T-helper 2 cell treated with Interferon-gamma antibody and Interleukin-4, amounts not matched to agents 5 μg/mL and 100 μg/mL, for 36 hours (primary cell): ENCODE measurements at regions not wholly inside any gene's neighbourhood (a gene's known extent, or its start where the extent isn't known, plus 50 kb on each side); places are given as distances from the start of the nearest gene placed in this dataset.

ENCODE experiments used
- DNase-seq: peaks from one replicate; pipeline ENCODE4 v3.0.0; 2021; ENCODE audit warnings: low spot score
- H3K27ac Mint-ChIP-seq: one replicate; pipeline ENCODE4 v1.8.0; 2021; ENCODE audit warnings: mild to moderate bottlenecking, mixed read lengths
- H3K27me3 Mint-ChIP-seq: one replicate; pipeline ENCODE4 v1.8.0; 2021; ENCODE audit warnings: low read depth, mixed read lengths
- H3K36me3 Mint-ChIP-seq: one replicate; pipeline ENCODE4 v1.8.0; 2021; ENCODE audit warnings: low read depth, mixed read lengths
- H3K4me1 Mint-ChIP-seq: one replicate; pipeline ENCODE4 v1.8.0; 2021; ENCODE audit warnings: low read depth, mixed read lengths
- H3K4me3 Mint-ChIP-seq: one replicate; pipeline ENCODE4 v1.8.0; 2022; ENCODE audit warnings: mild to moderate bottlenecking, moderate library complexity, mixed read lengths
- H3K9me3 Mint-ChIP-seq: one replicate; pipeline ENCODE4 v1.8.0; 2021; ENCODE audit warnings: mixed read lengths

DNA sequence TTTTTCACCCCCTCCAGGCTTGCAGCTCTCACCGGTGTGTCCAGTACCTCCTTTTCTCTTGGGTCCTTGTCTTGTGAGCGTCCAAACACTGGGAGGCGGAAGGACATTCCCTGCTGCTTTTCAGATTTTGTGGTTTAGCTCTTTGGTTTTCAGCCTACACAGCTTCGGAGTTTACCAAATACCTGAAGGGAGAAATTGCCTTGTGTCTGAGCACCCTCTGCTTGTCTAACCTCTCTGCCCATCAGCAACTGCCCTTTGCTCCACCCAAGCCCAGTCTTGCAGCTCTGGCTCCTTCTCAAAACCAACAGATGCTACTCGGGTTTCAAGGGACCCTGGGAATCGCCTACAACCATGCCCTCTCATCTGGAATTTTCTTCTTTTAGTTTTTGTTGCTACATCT lies 519.1 kb upstream of the IGFBP3 start:
- no peak overlapping the region for H3K4me3 Mint-ChIP-seq
- H3K36me3 Mint-ChIP-seq, result no peaks in the 10 kb centered on the region
- H3K4me1 Mint-ChIP-seq, result no peaks in the 10 kb centered on the region
- DNase-seq, result no peak
- H3K27me3 Mint-ChIP-seq, result no peaks in the 10 kb centered on the region
- no peak overlapping the region for H3K27ac Mint-ChIP-seq
- H3K9me3 Mint-ChIP-seq, result peaks cover 35% of the 10 kb centered on the region

DNA sequence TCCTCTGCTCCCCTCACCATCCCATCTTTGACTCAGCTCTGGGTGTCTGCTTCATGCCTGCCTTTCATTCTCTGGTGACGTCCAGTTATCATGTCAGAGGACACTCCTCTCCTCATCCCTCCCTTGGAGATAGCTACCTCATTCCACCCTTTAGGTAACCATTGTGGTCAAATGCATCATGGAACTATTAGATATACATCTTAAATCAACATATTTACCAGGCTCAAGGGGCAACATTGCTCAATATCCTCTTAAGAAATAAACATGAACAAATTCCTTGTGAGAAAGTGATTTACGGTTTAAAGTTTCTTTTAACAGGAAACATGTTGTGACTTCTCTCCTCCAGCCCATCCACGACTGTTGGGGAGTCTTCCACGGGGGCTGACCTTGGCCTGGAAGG lies 511.6 kb upstream of the IGFBP3 start:
- no peak for DNase-seq
- Mint-ChIP-seq H3K9me3 (peaks cover 21% of the 10 kb centered on the region), H3K4me1 (no peaks in the 10 kb centered on the region), H3K4me3 (no peak overlapping the region), H3K36me3 (no peaks in the 10 kb centered on the region), H3K27ac (no peak overlapping the region), H3K27me3 (no peaks in the 10 kb centered on the region)

DNA sequence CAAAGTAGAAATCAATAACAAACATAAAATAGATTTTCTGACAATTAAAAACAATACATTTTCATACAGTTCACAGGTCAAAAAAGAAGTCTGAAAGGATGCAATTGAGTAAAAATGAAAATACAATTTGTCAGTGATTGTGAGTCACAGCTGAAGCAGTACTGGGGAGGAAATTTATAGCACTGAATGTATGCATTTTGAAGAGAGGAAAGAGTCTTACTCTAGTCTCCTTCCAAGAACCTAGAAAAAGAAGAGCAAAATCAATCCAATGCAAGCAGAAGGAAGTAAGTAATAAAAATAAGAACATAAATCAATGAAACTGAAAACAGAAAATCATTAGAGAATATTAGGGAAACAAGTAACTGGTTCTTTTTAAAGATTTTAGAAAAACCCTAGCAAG lies 507.2 kb upstream of the IGFBP3 start:
- peaks cover 26% of the 10 kb centered on the region for H3K9me3 Mint-ChIP-seq
- no peaks in the 10 kb centered on the region for H3K27me3 Mint-ChIP-seq
- H3K4me3 Mint-ChIP-seq, result no peak overlapping the region
- no peak overlapping the region for H3K27ac Mint-ChIP-seq
- no peaks in the 10 kb centered on the region for H3K36me3 Mint-ChIP-seq
- H3K4me1 Mint-ChIP-seq, result no peaks in the 10 kb centered on the region
- DNase-seq, result no peak

DNA sequence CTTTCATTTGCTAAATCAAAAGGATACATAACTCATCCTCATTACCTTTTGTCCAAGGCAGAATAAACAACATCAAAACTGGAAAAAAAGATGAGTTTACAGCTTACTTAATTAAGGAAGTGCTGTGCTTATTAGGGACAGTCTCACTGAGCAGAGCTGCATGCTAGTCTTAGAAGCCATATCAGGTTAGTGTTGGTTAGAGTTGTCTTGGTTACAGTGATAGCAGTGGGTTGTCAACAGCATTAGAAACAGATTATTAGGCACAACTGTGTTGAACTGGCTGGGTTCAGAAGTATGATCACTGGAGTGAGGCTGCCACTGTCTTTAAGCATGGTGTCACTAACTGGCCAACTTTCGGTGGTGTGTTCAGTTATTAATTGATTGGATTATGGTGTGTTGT lies 503.9 kb upstream of the IGFBP3 start:
- Mint-ChIP-seq H3K36me3 (no peaks in the 10 kb centered on the region), H3K27ac (no peak overlapping the region), H3K4me1 (no peaks in the 10 kb centered on the region), H3K27me3 (no peaks in the 10 kb centered on the region), H3K9me3 (peaks cover 20% of the 10 kb centered on the region), H3K4me3 (no peak overlapping the region)
- DNase-seq, result no peak

DNA sequence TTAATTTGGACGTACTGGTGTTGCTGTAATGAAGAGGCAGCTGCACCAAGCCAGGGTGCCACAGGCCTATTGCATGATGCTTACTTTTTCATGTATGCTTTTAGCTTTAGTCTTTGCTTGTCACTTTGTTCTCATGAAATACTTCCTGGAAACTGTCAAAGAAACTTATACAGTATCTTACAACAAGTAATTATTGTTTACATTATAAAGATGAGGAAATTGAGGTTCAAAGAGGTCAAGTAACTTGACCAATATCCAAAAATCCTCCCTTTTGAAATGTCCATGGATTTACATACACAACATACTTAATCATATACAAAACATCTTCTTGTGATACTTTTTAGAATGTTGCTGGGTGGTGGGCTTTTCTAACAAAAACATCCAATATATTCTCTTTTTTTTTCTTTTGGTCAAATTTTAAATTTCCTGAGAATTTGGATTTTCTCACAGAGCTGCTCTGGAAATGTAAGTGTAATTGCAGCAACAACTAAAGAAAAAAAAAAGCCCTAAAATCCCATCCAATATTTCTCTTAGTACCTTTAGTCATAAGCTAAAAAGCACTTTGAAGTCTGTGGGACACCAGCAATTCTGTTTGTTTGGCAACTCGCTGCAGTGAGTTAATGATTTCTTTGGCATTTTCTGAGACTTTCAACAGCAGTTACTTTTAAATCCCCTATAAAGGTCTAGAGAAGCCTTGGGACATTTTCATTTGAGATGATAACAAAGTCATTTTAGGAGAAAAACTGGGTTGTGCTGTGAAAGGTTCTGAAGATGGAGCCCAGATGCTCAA lies 500.6 kb upstream of the IGFBP3 start:
- no peaks in the 10 kb centered on the region for H3K27me3 Mint-ChIP-seq

DNA sequence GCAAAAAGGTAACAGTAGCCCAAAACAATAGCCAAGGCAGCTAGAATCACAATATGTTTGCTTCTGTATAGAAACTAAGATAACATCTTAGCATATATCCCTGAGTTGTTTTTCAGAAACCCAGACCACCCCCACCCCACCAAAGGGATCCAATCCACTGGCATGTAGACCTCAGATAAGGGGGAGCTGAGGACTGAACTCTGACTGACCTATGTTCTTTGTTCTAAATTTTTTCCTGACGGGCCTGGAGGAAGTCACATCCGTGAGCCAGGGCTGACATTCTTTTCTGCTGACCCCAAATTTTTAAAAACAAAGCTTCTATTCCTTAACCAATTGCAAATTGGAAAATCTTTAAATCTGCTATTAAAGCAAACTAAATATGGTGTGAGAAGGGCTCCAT lies 493.9 kb upstream of the IGFBP3 start:
- H3K27me3 Mint-ChIP-seq, result no peaks in the 10 kb centered on the region
- DNase-seq, result no peak
- peaks cover 7% of the 10 kb centered on the region for H3K9me3 Mint-ChIP-seq
- no peaks in the 10 kb centered on the region for H3K4me1 Mint-ChIP-seq
- H3K36me3 Mint-ChIP-seq, result no peaks in the 10 kb centered on the region
- H3K27ac Mint-ChIP-seq, result no peak overlapping the region
- H3K4me3 Mint-ChIP-seq, result no peak overlapping the region

More for the DNA sequence above, 500.6 kb upstream of the IGFBP3 start:
- Mint-ChIP-seq H3K4me3 (no peak overlapping the region), H3K36me3 (no peaks in the 10 kb centered on the region), H3K4me1 (no peaks in the 10 kb centered on the region), H3K9me3 (peaks cover 15% of the 10 kb centered on the region), H3K27ac (no peak overlapping the region)
- DNase-seq, result no peak

DNA sequence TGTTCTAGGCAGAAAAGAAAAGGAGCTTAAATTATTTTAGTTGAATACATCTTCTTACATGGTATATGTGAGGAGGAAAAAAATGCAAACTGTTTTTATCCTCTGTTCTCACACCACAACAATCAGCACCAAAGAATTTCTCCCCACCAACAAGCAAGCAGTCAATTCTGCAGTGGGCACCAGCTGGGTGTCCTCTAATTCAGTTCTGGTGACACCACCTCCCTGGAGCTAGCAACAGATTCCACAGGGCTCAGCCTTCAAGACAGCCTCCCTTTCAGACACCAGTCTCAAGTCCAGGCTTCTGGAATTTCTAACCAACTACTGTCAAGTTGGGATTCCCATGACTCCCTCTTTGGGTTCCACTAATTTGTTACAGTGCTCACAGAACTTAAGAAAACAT lies 490.2 kb upstream of the IGFBP3 start:
- H3K36me3 Mint-ChIP-seq, result no peaks in the 10 kb centered on the region
- no peak for DNase-seq
- peaks cover 7% of the 10 kb centered on the region for H3K9me3 Mint-ChIP-seq
- no peak overlapping the region for H3K27ac Mint-ChIP-seq
- no peak overlapping the region for H3K4me3 Mint-ChIP-seq
- no peaks in the 10 kb centered on the region for H3K27me3 Mint-ChIP-seq
- H3K4me1 Mint-ChIP-seq, result no peaks in the 10 kb centered on the region

DNA sequence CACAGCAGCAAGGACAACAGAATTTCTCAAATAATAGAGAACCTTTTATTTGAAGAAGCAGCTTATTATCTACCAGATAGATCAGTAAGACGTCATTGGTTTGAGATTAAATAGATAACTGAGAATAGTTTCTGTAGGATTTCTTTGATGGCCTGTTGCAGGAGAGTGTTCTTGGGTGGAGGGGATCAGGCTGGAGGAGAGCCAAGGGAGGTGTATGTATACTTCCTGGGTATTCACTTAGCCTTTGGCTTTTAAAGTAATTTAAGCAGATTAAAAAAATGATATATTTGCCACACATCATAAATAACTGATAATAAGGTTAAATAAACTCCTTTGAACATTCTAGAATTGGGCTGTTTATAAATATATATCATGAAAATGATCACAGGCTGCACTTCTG lies 486.1 kb upstream of the IGFBP3 start:
- no peak overlapping the region for H3K27ac Mint-ChIP-seq
- H3K27me3 Mint-ChIP-seq, result no peaks in the 10 kb centered on the region
- no peaks in the 10 kb centered on the region for H3K4me1 Mint-ChIP-seq
- DNase-seq, result no peak
- H3K9me3 Mint-ChIP-seq, result peaks cover 7% of the 10 kb centered on the region
- H3K36me3 Mint-ChIP-seq, result no peaks in the 10 kb centered on the region
- H3K4me3 Mint-ChIP-seq, result no peak overlapping the region

DNA sequence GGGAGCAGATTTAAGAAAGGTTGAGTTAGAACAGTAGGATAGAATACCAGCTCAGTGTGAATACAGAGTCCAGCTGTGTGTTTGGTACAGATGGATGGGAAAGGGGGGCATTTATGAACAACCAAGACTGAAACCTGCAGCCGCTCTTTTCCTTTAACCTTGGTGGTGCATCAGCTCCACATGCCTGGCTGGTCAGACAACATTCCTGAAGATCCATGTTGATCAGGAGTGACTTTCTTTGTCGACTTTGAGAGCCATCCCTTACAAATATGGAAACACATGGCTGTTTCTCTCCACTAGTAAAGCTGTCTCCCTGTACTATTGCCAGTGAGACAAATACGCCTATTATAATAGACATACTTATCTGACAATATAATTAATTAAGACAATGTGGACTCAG lies 476.5 kb upstream of the IGFBP3 start:
- DNase-seq, result no peak
- Mint-ChIP-seq H3K9me3 (no peaks in the 10 kb centered on the region), H3K36me3 (no peaks in the 10 kb centered on the region), H3K4me3 (no peak overlapping the region), H3K27me3 (no peaks in the 10 kb centered on the region), H3K27ac (no peak overlapping the region), H3K4me1 (no peaks in the 10 kb centered on the region)

DNA sequence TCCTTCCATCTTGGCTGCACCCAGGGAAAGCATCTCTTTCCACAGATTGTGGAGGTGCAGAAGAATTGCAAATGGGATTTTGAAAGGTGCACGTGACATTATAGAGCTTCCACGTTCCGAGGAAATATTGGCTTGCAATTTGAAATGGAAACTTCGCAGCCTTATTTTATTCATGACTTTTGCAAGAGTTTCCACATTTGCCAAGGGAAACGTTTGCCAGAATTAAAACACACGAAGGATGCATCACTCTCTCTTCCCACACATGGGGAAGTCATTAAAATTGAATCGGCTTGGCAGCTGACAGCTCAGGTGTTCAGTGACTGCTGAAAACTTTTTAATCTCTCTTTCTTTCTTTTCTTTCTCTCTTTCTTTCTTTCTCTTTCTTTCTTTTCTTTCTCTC lies 475.4 kb upstream of the IGFBP3 start:
- no peak overlapping the region for H3K4me3 Mint-ChIP-seq
- H3K9me3 Mint-ChIP-seq, result no peaks in the 10 kb centered on the region
- H3K36me3 Mint-ChIP-seq, result no peaks in the 10 kb centered on the region
- no peaks in the 10 kb centered on the region for H3K27me3 Mint-ChIP-seq
- no peak overlapping the region for H3K27ac Mint-ChIP-seq
- no peak for DNase-seq
- H3K4me1 Mint-ChIP-seq, result no peaks in the 10 kb centered on the region

DNA sequence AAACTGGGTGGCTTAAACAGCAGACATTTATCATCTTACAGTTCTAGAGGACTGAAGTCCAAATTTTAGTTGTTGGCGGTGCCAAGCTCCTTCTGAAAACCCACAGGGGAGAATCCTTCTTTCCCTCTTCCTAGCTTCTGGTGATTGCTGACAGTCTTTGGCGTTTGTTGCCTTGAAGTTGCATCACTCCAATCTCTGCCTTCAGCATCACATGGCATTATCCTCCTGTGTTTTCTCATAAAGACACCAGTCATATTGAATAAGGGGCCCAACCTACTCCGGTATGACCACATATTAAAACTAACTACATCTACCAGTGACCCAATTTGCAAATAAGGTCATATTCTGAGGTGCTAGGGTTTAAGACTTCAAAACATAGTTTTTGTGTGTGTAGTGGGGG lies 472.1 kb upstream of the IGFBP3 start:
- no peaks in the 10 kb centered on the region for H3K36me3 Mint-ChIP-seq
- no peaks in the 10 kb centered on the region for H3K9me3 Mint-ChIP-seq
- no peaks in the 10 kb centered on the region for H3K4me1 Mint-ChIP-seq
- no peaks in the 10 kb centered on the region for H3K27me3 Mint-ChIP-seq
- H3K4me3 Mint-ChIP-seq, result no peak overlapping the region
- no peak overlapping the region for H3K27ac Mint-ChIP-seq
- no peak for DNase-seq

DNA sequence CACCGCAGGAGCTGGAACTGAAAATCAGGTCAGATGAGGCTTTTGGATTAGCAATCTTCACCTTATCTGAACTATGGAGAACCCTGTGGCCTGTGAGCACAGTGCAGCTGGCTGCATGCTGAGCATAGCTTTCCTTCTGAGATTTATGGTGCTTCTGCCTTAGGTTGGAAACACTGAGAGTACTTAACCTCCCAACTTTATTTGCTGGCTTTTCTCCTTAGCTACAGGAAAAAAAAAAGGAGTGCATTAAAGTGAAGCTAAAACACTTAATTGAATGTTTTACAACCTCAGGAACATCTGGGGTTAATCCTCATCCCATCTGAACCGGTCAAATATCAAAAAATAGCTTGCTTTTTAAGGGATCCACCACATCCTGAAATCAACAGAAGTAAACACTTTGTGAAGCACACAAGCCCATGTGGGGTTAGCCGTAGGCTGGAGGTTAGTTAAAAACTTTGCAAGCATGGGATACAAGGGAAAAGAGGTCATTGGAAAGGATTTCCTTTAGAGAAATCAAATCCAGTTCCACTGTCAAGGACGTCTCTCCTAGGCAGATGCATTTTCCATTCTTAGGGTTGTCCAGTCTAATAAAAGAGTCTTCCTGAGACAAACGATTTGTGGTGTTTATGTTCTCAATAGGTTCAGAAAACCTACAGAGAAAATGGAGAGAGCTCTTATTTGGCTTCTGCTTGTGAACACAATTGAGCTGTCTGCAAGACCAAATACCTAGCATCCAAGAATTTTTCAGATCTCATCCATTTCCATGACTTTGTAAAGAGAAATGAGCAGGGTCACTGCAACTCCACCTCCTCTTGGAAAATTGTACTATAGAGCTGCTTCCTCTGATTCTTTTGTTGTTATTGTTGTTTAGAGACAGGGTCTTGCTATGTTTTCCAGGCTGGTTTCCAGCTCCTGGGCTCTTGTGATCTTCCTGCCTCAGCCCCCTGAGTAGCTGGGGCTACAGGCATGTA lies 470.4 kb upstream of the IGFBP3 start:
- Mint-ChIP-seq H3K4me3 (no peak overlapping the region), H3K36me3 (no peaks in the 10 kb centered on the region), H3K4me1 (no peaks in the 10 kb centered on the region), H3K27me3 (no peaks in the 10 kb centered on the region), H3K9me3 (peaks cover 5% of the 10 kb centered on the region), H3K27ac (no peak overlapping the region)
- DNase-seq, result no peak

DNA sequence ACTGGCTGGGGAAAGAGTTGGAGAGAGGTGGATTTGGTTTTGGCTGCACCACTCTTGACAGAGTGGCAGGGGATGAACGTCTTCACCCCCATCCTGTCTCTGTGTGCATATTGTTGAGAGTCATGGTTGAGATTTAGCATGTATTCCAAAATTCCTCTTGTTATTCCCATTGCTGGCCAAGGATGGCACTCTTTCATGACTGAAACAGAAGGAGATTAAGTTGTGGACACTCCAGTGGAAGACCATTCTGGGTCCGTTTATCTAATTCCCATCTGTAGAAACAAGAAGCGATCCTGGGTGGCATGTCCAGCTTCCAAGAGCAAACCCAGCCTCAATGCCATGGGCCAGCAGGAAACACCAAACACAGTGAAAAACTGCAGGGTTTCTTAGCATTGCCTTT lies 469.0 kb upstream of the IGFBP3 start:
- no peak overlapping the region for H3K4me3 Mint-ChIP-seq
- no peaks in the 10 kb centered on the region for H3K27me3 Mint-ChIP-seq
- H3K4me1 Mint-ChIP-seq, result no peaks in the 10 kb centered on the region
- no peaks in the 10 kb centered on the region for H3K36me3 Mint-ChIP-seq
- no peak for DNase-seq
- H3K9me3 Mint-ChIP-seq, result peaks cover 5% of the 10 kb centered on the region
- H3K27ac Mint-ChIP-seq, result no peak overlapping the region

DNA sequence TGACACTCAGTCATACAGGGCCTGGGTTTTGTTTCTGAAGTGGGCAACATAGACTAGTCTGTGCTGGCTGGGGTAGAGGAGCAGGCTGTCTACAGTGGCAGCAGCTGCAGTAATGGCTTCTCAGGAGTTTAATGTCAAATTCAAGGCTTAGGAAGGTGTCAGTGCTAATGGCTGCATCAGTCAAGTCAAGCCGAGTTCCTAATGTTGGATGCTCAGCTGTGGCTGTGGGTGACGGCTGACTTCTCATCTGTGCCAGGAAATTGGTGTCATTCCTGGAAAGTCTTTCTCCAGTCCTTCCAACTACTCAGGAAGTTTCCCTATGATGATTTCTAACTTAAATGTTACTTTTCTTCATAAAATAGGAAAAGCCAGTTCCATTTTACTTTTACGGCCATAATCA lies 468.1 kb upstream of the IGFBP3 start:
- H3K27me3 Mint-ChIP-seq, result no peaks in the 10 kb centered on the region
- H3K4me1 Mint-ChIP-seq, result no peaks in the 10 kb centered on the region
- H3K9me3 Mint-ChIP-seq, result peaks cover 5% of the 10 kb centered on the region

More for the DNA sequence above, 468.1 kb upstream of the IGFBP3 start:
- no peak for DNase-seq
- Mint-ChIP-seq H3K27ac (no peak overlapping the region), H3K4me3 (no peak overlapping the region), H3K36me3 (no peaks in the 10 kb centered on the region)
